Umbilical cord (tissue), 1 donor: ENCODE measurements at regions not wholly inside any gene's neighbourhood (a gene's known extent, or its start where the extent isn't known, plus 50 kb on each side); places are given as distances from the start of the nearest gene placed in this dataset.

ENCODE experiments used
- DNase-seq: peaks from one replicate; pipeline ENCODE4 v3.0.0-alpha.2; 2015; ENCODE audit warnings: low spot score

DNA sequence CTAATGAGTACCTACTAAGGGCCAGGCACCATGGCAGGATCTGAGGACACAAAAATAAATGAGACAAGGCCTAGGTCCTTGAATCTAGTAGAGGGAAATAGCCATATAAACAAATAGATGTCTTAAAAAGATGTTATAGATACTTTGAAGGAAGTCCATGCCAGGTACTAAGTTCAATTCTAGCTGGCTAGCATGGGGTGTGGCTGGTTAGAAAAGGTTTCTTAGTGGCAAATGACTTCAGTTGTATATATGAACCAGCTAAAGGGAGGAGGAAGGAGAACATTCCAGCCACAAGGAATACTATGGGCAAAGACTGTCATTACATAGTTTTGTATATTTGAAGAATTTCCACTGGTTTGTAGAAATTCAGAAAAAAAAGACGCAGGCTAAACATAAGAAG lies 133.6 kb upstream of the BMP4 start:
- no peak for DNase-seq

DNA sequence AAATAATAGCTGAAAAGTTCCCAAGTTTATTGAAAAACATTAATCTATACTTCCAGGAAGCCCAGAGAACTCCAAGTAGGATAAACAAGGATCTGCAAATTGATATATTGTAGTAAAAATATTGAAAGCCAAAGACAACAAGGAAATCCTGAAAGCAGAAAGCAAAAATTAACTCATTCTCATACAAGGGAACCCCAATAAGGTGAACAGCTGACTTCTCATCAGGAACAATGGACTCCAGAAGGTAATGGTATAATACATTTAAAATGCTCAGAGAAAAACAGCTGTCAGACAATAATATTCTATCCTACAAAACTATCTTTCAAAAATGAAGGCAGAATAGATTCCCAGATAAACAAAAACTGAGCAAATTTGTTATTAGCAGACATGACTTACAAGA lies 138.1 kb upstream of the BMP4 start:
- no peak for DNase-seq

DNA sequence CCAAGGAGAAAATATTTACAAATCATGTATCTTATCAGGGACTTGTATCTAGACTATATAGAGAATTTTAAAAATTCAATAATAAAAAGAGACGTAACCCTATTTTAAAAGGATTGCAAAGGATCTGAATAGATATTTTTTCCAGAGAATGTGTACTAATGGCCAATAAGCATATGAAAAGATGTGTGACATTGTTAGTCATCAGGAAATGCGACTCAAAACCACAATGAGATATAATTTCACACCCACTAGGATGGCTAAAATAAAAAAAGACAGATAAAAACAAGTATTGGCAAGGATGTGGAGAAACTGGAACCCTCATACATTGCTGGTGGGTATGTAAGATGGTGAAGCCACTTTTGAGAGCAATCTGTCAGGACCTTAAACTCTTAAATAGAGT lies 141.9 kb upstream of the BMP4 start:
- no peak for DNase-seq

DNA sequence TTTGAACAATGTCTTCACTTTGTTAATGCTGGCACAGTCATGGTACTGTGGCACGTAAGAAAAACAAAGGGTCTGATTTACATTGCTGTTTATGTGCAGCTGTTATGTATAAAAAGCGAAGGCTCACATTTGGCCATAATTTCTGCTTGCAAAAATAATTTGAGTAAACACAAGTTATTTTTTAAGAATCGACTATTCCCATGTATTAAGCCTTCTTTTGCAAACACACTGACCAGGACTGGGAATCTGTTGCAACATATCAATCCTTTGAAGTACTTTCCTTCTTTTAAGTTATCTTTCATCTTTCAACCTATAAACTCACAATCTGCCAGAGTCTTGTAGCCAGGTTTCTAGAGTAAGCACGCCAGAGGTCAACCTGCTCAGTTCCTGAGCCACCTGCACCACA lies 145.4 kb upstream of the BMP4 start:
- DNase-seq = peak; percentile 54

DNA sequence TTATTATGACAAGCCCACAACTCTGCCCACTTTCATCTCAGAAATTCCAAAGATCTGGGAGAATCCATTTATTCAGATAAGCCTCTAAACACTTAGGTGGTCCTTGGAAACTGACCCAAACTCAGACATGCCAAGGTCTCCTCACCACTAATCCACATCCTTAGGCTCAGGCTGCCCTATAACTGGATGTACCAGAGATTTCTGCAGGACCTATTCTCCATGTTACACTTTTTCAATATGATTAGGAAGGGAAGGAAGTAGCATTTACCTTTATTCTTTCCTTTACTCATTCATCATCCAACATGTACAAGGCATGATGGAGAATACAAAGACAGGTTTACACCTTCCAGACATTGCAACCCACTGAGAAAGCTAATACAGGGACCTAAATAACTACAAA lies 145.9 kb upstream of the BMP4 start:
- no peak for DNase-seq

DNA sequence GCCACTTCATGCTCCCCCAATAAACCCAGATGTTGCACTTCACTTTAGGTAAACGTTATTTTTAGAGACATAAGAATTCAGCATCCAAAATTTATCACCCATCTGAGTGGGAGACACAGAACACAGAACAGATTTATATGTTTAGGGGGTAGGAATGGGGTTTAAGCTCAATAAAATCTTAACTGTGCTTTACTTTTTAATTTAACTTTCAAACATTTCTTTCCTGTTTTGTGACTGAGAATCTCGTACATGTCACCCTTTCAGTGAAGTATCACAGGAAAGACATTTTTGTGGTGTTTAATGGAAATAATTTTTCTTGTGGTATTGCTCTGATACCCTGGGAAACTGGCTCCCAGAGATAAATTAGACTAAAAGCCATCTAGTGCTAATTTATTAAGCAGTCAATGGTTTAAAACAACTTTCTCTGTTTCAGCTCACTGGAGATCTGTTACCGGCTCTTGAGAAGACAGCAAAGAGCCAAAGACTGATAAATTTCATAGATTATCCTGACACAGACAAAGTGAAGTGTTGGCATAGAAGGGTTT lies 148.0 kb upstream of the BMP4 start:
- DNase-seq = no peak

DNA sequence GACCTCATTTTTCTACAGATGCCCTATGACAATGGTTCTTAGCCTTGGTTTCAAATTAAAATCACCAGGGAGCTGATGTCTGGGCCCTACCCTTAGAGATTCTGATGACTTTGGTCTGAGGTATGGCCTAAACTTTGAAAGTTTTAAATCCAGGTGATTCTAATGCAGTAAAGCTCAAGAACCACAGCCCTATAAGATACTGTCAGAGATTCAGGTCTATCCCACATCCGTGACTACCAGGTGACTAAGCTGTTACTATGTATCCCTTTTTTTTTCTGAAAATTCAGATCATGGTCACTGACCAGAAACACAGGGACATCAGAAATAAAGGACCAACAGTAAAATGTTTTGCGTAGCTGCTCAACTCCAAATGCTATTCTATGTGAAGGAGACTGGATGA lies 148.8 kb upstream of the BMP4 start:
- DNase-seq = no peak

DNA sequence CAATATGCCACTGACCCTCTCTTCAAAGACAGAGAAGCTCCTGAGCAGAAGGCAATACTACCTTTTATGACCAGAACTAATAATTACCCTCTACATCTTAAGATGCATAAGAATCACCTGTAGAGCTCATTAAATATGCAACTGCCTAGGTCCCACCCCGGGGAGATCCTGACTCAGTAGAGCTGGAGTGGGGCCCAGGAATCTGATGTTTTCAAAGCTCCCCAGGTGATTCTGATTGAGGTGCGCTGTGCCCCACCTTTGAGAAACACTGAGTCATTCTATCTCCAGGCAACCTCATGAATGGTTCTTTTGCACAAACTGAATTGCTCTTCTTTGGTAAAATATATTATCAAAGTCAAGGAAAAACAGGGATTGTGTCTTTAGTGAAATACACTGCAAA lies 149.3 kb upstream of the BMP4 start:
- no peak for DNase-seq

DNA sequence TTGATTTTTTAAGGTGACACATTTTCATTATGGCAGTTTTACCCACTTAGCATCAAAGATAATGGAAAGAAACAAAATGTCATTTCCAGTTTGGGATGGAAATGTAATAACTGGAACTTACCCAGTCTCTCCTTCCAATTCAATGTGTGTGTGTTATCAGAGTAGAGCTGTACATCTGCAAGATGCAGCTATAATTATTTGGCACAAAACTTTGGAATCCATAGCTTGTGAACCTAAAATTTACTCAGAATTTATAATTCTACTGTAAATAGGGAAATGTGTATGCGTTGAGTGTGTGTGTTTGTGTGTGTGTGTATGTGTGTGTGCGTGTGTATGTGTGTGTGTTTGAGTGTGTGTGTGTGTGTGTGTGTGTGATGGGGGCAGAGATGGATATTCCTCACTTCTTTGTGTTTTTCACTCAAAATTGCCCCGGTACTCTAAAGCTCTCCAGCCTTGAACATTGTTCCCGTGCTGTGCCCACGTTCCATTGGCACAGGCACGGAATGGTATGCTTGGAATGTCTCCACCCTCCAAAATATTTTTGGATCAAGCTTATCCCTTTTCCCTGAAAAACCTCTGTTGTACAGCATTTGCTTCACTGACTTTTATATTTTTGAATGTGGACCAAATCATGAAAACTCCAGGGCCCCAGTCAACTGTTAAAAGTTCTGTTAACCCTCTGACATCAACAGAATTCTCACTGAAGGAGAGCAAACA lies 150.2 kb upstream of the BMP4 start:
- peak; percentile 75 for DNase-seq

DNA sequence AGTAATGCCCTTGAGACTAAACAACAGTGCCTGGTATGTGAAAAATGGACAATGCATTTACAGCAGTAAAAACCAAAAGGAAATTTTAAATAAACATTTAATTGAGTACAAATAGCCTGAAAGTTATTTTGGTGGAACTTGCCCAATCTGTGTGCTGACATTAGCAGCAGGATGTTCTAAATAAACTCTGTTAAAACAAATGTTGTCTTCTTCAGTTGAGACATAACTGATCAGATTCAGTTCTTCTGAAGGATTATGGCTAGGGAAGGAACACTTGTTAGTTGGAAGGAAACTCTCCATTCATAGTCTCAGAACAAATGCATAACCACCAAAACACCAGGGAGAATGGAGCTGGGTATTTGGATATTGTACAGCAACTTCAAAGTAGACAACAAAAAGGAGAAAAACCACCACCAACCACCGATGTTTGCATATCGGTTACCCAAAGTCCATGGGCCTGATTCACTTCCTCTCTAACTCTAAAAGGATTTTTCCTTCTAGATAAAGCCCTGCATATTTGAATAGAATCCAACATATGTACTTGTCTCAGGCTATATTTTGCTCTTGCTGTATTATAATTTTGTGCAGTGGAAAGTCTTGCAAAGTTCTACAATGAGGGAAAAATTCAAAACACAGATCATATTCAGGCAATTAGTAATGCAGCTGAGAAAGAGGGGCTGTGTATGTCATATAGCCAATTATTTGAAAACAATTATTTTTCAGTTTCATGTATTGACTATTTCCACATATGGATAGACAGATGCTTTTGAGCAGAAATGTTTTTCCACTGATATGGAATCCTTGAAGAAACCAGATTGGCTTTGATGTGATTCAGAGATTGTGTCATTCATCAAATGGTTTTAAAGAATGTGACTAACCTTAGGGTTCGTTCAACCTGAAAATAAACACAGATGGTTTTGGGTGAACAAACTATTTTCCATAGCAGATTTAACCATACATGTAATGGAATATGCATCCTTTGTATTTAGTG lies 152.2 kb upstream of the BMP4 start:
- peak; percentile 87 for DNase-seq

DNA sequence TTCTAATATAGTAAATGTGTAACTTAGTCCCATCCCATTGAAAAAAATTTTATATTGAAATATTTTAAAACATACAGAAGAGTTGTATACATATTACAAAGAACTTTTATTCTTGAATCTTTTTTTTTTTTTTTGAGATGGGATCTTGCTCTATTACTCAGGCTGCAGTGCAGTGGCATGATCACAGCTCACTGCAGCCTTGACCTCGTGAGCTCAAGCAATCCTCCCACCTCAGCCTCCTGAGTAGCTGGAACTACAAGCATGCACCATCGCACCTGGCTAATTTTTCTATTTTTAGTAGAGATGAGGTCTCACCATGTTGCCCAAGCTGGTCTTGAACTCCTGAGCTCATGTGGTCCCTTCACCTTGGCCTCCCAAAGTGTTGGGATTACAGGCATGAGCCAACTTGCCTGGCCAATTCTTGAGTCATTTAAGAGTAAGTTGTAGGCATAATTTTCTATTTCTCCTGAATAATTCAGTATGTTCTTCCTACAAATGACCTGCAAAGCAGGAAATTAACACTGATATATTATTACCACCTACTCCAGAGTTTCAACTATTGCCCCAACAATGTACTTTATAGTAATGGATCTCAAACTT lies 153.0 kb upstream of the BMP4 start:
- no peak for DNase-seq

DNA sequence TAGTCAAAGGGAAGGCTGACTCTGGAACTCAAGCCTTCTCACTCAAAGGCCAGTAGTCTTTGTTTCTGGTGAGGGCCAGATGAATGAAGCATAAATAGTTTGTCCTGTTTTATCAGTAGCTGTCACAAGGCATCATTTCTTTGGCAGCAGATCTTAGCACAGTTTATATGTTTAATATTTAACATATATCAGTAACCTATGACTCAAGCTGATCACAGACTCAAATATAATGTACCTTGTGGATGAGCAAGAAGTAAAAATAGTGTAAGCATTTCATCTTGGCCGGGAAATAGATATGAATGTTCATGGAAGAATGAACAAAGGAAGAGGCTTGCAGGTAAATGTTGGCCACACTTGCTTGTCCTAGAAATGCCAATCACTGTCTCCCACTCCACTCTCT lies 158.3 kb upstream of the BMP4 start:
- DNase-seq = no peak

DNA sequence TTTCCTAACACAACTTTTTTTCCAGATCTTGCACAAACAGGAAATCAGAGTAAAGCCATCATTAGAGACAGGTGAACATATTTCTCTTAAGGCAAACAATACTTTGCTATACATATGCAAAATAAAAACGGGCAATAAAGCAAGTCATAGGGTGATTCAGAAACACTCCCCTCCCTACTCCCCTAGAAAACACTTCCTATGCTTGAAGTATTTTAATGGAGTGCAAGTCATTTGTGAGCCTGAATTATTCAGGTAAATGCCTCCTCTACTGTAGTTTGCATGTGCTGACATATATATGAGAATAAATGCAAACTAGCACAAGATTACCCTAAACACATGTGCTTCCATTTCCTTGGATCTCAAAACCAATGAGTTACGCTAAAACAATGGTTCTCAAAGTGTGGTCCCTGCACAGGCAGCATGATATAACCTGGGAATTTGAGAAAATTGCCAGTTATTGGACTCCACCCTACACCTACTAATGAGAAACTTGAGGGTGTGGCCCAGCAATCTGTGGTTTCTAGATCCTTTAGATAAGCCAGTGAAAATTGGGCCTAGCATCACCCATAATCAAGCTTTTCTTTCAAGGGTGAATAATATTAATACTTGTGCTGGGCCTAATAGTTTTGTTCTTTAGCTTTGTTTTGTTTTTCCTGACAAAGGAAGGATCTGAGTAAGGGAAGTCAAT lies 159.7 kb upstream of the BMP4 start:
- DNase-seq = no peak

DNA sequence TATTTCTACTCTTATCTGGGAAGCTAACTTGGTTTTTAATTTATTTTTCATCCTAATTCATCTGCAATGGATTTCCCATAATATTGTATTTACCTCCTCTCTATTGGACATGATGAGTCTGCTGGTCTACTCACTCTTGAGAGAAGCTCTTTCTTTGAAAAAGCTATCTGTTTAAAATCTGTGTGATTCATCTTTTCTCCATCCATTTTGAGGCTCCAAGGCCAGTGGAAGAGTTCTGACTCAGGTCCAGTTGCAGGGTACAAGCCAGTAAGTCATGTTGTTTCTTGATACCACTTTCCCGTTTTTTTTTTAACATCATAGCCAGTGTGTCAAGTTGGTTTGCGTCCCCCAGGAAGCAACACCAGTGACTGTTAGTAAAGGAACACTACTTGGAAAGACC lies 160.3 kb upstream of the BMP4 start:
- no peak for DNase-seq

DNA sequence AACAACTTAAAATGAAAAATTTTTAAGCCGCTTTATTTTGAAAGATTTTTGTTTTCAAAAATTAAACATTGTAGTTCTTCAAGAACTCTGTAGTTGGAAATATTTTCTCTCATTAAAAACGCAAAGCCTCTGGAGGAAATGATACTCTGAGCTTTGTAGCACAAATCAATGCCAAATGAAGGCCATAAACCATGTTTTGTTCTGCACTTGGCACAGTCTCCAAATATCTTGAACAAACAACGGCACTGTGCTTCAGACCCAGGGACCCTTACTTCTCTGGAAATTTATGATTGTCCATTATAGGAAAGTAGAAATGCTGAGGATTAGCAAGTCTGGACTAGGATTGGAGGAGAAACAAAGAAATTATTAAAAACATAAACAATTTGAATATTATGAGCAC lies 160.8 kb upstream of the BMP4 start:
- no peak for DNase-seq

DNA sequence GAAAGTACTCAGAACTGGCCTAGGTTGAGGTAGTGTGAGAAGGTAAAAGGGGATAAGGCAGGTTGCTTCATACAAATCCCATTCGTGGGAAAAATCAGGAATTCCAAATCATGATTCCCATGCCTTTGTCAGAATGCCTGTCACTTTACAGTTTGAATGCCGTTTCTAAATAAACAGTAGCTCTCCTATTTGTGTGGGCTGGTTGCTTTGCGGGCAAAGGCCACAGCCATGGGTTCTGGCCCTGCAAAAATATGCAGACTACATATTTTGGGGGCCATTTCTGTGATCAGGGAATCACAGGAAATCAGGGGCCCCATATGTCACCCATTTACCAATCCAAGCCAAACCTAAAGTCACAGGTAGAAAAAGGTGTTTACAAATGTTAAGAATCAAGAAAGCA lies 161.3 kb upstream of the BMP4 start:
- no peak for DNase-seq

DNA sequence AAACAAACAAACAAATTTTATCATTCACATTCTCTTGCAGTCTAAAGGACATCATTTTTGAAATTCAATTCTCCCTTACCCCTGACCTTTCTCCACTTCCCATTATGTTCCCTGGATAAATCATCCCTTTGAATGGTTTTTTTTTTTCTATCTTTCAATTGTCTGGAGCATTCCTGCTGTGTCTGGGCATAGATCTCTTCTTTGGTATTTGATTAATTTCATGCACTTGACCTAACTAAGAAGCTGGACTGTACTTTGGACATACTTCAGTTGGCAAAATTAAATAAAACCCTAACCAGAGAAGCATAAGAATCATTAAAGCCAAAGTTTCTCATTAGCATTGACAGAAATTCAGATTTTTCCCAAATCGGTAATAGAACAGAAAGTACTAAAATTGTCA lies 163.6 kb upstream of the BMP4 start:
- DNase-seq = no peak

DNA sequence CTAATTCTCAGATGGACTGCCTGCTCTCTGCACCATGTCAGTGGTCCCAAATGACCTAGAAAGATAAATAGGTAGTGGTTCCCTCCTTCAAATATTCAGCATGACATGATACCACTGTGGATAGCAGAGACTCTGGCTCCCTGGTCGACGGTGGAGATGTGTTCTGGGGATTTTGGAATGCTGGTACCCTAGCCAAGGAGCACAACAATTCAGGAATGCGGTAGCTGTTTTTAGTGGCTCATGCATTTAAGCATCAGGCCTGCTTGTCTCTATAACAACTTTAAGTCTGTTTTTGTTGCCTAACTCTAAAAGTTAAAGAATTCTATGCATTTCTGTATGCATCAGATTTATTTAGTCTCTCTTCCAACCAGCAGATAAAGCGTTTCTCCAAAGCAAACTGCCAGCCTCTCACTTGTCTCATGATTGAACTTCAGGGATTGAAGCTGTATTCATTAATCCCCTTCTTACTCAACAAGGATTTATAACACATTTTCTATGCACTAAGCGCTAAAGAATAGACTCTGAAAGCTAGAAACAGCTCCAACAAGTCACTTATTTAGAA lies 164.9 kb upstream of the BMP4 start:
- peak; percentile 79 for DNase-seq

DNA sequence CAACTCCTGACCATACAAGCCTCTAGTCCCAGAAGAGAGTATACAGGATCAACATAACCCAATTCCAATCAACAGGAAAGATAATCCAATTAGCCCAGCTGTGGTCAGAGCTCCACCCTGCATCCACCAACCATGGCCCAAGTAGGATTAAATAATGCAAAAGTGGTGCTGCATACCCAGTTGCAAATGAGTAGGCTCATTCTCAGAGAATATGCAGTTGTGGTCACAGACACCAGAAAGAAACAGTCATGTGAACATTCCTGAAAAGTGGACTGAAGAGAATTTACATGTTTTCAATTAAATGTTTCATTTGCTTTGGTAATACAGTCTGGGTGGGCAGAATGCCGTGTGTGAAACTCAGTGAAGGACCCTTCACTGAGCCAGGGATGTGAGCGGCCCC lies 167.2 kb upstream of the BMP4 start:
- no peak for DNase-seq

DNA sequence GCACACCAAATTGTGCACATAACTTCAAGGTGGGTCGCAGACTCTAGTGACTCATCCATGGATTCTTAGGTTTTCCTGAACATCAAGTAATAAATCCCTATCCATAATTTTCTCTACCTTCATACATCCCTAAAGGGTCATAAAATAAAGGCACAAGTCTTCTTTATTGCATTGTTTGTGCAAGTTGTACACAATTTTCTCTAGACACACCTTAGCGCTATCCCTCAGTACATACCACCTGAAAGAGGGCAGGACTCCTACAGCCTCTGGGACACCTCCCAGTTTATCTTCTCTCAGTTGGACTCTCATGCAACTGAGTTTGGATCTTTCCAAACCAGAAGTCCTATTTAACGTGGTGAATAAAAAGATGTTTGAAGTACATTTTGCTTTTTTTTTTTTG lies 168.5 kb upstream of the BMP4 start:
- DNase-seq = no peak

DNA sequence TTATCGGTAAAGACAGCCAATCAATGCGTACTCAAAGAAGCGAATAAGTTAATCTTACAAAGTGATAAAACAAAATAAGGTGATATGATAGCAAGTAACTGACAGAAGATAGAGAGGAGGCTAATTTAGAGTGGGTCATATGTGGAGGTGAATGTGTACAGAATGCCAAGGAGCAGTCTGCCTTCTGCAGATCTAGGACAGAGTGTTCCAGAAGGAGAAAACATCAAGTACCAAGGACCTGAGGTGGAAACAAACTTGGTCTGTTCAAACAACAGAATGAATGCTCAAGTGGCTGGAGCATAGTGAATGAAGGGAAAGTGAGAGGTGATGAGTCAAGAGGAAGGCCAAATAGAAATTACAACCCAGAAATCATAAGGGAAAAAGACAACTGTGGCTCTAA lies 170.3 kb upstream of the BMP4 start:
- no peak for DNase-seq
